Stromal cell of bone marrow (primary cell): ENCODE measurements at regions not wholly inside any gene's neighbourhood (a gene's known extent, or its start where the extent isn't known, plus 50 kb on each side); places are given as distances from the start of the nearest gene placed in this dataset.
"Not testable (repeated sequence)": the region's sequence is repeated elsewhere in the genome, so short reads cannot be mapped to it uniquely, and the experiment has no call there.

ENCODE experiments used
- DNase-seq: peaks from one replicate; pipeline ENCODE4 v3.0.0-alpha.2; 2012; ENCODE audit warnings: low read depth

- DNase-seq = no peak
These were observed 59.4 kb downstream of the EBLN1 start for GRCh38 chr10:22158426-22158825.

DNA sequence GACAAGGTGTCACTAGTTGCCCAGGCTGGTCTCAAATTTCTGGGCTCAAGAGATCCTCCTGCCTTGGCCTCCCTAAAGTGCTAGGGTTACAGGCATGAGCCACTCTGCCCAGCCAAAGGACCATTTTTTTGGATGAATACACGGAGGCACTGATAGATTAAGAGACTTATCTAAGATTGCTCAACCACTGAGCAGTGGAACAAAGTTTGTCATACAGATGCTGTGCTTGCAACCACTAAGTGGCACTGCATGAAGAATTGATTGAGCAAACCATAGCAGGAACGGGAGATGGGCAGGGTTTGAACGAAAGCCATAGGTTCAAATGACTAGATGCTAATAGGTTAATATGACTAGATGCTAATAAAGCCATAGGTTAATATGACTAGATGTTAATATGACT, 61.1 kb downstream of the EBLN1 start:
- DNase-seq = no peak

- DNase-seq = no peak
These were observed 65.4 kb downstream of the EBLN1 start for GRCh38 chr10:22152403-22152802.

DNA sequence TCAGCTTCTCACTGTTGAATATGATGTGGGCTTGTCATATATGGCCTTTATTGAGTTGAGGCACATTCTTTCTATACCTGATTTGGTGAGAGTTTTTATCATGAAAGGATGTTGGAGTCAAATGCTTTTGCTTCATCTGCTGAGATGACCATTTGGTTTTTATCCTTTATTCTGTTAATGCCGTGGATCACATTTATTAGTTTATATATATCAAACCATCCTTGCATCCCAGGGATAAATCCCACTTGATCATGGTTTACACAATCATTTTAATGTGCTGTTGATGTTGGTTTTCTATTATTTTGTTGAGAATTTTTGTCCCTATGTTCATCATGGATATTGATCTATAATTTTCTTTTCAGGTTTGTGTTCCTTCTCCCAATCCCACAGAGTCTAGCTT, 67.0 kb downstream of the EBLN1 start:
- DNase-seq = no peak

GRCh38 chr10:22148961-22149360, 68.9 kb downstream of the EBLN1 start:
- no peak for DNase-seq

DNA sequence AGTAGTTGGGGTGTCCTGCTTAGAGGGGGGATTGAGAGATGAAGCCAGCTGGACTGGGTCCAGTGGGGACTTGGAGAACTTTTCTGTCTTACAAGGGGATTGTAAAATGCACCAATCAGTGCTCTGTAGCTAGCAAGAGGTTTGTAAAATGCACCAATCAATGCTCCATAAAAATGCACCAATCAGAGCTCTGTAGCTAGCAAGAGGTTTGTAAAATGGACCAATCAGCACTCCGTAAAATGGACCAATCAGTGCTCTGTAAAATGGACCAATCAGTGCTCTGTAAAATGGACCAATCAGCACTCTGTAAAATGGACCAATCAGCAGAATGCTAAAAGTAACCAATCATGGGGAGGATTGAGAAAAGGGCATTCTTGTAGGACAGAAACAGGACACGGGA, 71.9 kb downstream of the EBLN1 start:
- not testable (repeated sequence) for DNase-seq

DNA sequence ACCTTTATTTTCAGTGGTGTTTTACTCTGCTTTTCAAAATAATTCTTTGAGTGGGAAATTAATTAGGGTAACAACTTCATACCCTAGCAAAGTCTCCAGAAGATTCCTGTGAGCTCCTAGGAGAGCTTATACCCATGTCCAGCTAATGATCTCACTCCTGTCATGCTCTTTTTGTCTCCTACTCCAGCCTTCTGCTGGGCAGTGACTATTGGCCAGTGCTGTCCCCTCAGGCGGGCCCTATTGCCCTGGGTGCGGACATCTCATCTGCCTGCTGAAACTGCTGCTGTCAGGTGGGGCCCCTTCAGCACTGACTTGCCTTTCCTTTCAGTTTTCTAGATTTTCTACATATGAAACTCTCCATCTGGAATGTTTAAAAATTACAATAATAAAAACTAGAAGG, 80.3 kb downstream of the EBLN1 start:
- DNase-seq = no peak

GRCh38 chr10:22135591-22135990, 82.2 kb downstream of the EBLN1 start:
- no peak for DNase-seq

GRCh38 chr10:22133749-22134624, 83.8 kb downstream of the EBLN1 start:
- DNase-seq = no peak

GRCh38 chr10:22130824-22131223, 87.0 kb downstream of the EBLN1 start:
- not testable (repeated sequence) for DNase-seq

- not testable (repeated sequence) for DNase-seq
These were observed 88.2 kb downstream of the EBLN1 start for GRCh38 chr10:22129612-22130011.

- DNase-seq = not testable (repeated sequence)
These were observed 96.6 kb downstream of the EBLN1 start for GRCh38 chr10:22121181-22121580.

DNA sequence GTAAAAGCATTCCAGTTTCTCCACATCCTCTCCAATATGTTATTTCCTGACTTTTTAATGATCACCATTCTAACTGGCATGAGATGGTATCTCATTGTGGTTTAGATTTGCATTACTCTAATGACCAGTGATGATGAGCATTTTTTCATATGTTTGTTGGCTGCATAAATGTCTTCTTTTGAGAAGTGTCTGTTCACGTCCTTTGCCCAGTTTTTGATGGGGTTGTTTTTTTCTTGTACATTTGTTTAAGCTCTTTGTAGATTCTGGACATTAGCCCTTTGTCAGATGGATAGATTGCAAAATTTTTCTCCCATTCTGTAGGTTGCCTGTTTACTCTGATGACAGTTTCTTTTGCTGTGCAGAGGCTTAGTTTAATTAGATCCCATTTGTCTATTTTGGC, 97.7 kb downstream of the EBLN1 start:
- not testable (repeated sequence) for DNase-seq

- DNase-seq = not testable (repeated sequence)
These were observed 98.2 kb downstream of the EBLN1 start for GRCh38 chr10:22119575-22119974.

DNA sequence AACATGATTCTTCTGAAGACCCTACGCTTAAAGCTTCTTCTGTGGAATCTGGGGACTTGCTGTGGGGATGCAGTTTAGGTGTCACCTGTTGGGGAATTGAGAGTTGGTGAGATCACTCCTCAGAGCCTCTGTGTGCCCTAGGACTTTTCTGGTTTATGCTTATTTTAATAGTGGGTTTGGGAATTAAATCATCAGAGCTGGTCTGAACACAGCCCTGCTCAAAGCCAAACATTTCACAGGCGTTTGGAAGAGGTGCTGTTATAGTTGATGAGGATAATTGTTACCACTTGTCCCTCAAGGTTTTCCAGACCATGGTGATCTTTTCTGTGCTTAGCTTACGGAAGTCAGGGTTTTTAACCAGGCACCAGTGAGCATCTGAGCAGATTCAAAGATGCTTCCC, 106.1 kb downstream of the EBLN1 start:
- no peak for DNase-seq

DNA sequence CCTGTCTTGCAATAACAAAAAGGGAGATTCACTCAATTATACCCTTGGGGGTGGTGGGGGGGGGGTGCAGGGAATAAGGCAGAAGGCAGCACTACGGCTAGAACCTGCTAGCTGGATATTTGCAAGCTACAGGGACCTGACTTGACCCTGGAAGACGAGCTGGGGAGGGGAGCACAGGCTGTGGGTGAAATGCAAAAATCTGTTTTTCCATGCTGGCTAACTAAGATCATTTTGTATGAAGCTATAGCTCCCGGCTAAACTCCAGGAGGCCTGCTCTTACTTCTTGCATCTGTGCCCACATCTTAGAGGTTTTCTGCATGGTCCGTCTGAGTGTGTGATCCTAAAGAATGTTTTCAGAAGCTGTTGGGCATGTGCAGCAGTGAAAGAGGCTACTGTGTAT, 106.6 kb downstream of the EBLN1 start:
- DNase-seq = no peak

GRCh38 chr10:22110761-22111160, 107.1 kb downstream of the EBLN1 start:
- DNase-seq = no peak

DNA sequence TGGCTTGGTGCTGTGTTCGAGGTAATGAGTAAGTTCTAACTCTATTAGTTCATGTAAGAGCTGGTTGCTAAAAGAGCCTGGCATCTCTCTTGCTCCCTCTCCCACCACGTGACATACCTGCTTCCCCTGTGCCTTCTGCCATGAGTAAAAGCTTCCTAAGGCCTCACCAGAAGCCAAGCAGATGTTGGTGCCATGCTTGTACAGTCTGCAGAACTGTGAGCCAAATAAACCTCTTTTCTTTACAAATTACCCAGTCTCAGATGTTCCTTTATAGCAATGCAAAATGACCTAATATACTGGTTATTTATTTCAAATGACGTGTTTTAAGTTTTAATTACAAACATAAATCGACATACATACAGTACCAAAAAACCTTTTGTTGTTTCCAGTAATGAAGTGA, 101.7 kb upstream of the DNAJC1 start:
- no peak for DNase-seq

DNA sequence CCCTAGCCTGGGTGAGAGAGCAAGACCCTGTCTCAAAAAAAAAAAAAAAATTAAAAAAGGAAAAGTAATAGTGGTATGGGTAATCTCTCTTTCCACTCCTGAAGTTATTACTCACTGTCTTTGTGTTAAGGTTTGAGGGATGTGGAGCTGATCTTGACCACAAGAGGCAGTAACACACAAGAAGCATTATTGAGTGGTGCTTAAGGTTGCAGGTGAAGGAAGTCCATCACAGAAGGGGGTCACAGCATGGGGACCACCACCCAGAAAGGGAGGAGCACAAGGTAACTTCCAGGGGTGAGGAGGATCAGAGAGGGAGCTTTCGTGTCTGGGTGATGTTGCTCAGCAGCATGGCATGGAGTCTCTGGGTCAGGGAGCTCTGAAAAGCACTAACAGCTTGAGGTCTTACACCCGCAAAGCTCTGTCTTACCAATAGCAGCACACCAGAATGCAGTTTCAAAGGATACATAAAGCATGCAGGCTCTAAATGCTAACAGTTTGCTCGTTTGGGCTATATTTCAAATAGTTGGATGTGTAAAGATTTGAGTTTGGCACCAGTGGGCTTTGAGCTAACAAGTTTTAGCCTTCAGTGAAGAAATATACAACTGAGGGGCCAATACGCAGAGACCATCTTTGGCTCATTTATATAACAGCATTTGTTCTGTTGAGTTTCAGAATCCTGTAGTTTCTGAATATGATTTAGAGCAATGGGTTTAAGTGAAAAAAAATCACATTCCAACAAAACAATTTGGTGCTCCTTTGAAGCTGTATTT, 100.4 kb upstream of the DNAJC1 start:
- DNase-seq = no peak

GRCh38 chr10:22097696-22098095, 94.2 kb upstream of the DNAJC1 start:
- no peak for DNase-seq

GRCh38 chr10:22091260-22091659, 87.7 kb upstream of the DNAJC1 start:
- DNase-seq = not testable (repeated sequence)

- DNase-seq = no peak
These were observed 83.8 kb upstream of the DNAJC1 start for GRCh38 chr10:22087402-22087738.

DNA sequence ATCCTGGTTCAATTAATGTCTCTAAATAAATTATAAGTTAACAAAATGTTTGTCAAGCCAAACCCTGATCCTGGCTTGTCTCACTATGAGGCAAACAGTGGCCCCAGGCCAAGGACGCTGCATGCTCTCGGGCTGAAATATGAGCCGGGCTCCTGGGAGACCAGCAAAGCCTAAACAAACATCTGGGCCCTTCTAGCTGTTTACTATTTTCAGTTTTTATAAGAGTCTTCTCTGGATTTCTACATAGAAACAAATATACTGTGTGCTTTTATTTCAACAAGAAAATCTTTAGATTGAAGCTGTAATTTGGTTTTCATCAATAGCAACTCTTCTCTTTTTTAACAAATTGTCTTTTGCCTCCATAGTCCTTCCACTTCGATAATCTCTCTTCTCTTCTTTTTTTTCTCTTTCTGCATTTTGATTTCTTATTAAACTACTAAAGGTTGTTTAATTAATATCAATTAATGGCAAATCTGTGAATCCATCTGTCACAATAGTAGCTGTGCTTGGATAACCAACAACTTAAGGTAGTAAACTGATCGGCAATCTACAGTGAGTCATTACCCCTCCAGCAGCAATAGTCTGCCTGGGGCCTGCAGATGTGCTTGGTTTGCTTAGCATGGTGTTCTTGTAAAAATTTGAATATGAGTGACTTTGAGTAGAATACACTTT, 83.3 kb upstream of the DNAJC1 start:
- peak; percentile 69 for DNase-seq
